SJCRH30 (cell line): ENCODE measurements at regions not wholly inside any gene's neighbourhood (a gene's known extent, or its start where the extent isn't known, plus 50 kb on each side); places are given as distances from the start of the nearest gene placed in this dataset.

Source experiments
- DNase-seq, 2 experiments: peaks; one replicate each; pipeline ENCODE4 v3.0.0-alpha.2; 2015 to 2020
- H3K27ac ChIP-seq: fragments of 250-450 bp; sonication (Bioruptor Pico); 2 replicates; pipeline ENCODE4 v1.5.1; 2020; ENCODE audit warnings: mild to moderate bottlenecking, moderate library complexity
- H3K27me3 ChIP-seq: fragments of 250-450 bp; sonication (Bioruptor Pico); 2 replicates; pipeline ENCODE4 v1.5.1; 2020; ENCODE audit warnings: mild to moderate bottlenecking, moderate library complexity
- H3K36me3 ChIP-seq: fragments of 250-450 bp; sonication (Bioruptor Pico); 2 replicates; pipeline ENCODE4 v1.5.1; 2020; ENCODE audit warnings: mild to moderate bottlenecking, moderate library complexity
- H3K4me1 ChIP-seq: fragments of 250-450 bp; sonication (Bioruptor Pico); 2 replicates; pipeline ENCODE4 v1.5.1; 2020; ENCODE audit warnings: mild to moderate bottlenecking, moderate library complexity
- H3K4me3 ChIP-seq: fragments of 250-450 bp; sonication (Bioruptor Pico); 2 replicates; pipeline ENCODE4 v1.5.1; 2020; ENCODE audit warnings: mild to moderate bottlenecking, moderate library complexity
- H3K9me3 ChIP-seq: fragments of 250-450 bp; sonication (Bioruptor Pico); replicated peaks from 2 replicates; pipeline ENCODE4 v1.5.1; 2020; ENCODE audit warnings: mild to moderate bottlenecking, moderate library complexity

DNA sequence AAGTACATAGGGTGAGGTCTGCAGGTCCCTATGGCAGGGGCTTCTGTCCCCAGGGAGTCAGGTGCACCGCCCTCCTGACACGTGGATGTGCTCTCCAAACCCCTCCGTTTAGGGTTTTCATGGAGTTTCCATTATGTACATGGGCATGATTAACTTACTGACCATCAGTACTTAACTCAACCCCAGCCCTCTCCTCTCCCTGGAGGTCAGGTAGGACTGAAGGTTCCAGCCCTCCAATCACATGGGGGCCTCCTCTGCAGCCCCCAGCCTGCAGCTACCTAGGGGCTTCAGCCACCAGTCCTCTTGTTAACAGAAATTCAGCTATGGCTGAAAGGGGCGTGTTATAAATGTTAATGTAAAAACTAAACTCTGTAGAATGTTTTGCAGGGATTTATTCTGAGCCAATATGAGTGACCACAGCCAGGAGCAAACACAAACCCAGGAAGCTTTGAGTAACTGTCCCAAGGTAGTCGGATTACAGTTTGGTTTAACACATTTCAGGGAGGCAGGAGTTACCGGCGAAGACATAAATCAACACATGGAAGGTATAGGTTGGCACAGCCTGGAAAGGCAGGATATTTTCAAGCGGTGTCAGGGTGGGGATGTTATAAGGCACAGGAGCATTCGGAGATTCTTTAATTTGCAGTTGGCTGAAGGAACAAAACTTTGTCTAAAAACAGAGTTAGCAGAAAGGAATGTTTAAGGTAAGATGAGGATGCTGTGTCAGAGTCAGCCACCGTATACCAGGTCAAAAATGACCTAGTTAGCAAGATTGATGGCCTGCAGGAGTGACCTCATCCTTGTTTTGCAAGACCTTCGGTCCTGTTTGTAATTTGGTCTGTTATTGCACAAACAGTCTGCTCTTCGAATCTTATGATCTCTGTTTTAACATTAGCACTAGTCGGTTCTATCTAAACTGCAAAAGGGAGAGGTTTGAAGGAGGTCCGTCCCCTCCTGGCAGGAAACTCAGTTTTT lies 75.2 kb downstream of the TNFAIP2 start:
- Histone ChIP-seq H3K4me3 (no peak overlapping the region), H3K36me3 (no peaks in the 10 kb centered on the region), H3K4me1 (no peaks in the 10 kb centered on the region), H3K9me3 (no peaks in the 10 kb centered on the region), H3K27ac (no peak overlapping the region), H3K27me3 (no peaks in the 10 kb centered on the region)
- no peak for DNase-seq

GRCh38 chr14:103199124-103199523 lies 75.9 kb downstream of the TNFAIP2 start:
- no peak overlapping the region for H3K27ac ChIP-seq
- no peak overlapping the region for H3K4me3 ChIP-seq
- H3K36me3 ChIP-seq = no peaks in the 10 kb centered on the region
- H3K4me1 ChIP-seq = no peaks in the 10 kb centered on the region
- no peak for DNase-seq
- H3K9me3 ChIP-seq = no peaks in the 10 kb centered on the region; the same call in 1 of the 2 replicates
- no peaks in the 10 kb centered on the region for H3K27me3 ChIP-seq

DNA sequence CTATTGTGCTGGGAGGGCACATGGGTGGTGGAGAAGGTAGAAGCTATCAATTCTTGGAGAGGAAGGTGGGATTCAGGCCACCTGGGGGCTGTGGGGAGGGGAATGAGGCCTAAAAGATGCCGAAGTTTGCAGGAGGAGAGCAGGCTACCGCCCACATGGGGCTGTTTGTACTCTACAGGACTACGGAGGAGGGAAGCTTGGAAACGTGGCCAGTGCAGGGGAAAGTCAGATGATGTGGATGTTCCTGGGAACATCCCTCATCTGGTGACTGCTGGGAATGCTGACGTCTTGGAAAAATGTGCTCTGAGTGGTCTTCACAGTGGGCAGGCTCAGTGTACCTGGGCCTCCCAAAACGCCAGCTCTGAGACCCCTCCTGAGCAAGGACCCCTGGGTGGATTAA lies 78.5 kb downstream of the TNFAIP2 start:
- no peak for DNase-seq

GRCh38 chr14:103204852-103205540 lies 81.7 kb downstream of the TNFAIP2 start:
- DNase-seq = no peak
- H3K27me3 ChIP-seq = no peaks in the 10 kb centered on the region
- no peak overlapping the region for H3K4me3 ChIP-seq
- H3K4me1 ChIP-seq = no peaks in the 10 kb centered on the region
- peaks cover 8% of the 10 kb centered on the region; the same call in 1 of the 2 replicates for H3K9me3 ChIP-seq
- no peak overlapping the region for H3K27ac ChIP-seq
- no peaks in the 10 kb centered on the region for H3K36me3 ChIP-seq

More for the DNA sequence above, 78.5 kb downstream of the TNFAIP2 start:
- peaks cover 8% of the 10 kb centered on the region; the same call in 1 of the 2 replicates for H3K9me3 ChIP-seq
- H3K36me3 ChIP-seq = no peaks in the 10 kb centered on the region
- no peaks in the 10 kb centered on the region for H3K4me1 ChIP-seq
- no peak overlapping the region for H3K27ac ChIP-seq
- no peaks in the 10 kb centered on the region for H3K27me3 ChIP-seq
- H3K4me3 ChIP-seq = no peak overlapping the region

DNA sequence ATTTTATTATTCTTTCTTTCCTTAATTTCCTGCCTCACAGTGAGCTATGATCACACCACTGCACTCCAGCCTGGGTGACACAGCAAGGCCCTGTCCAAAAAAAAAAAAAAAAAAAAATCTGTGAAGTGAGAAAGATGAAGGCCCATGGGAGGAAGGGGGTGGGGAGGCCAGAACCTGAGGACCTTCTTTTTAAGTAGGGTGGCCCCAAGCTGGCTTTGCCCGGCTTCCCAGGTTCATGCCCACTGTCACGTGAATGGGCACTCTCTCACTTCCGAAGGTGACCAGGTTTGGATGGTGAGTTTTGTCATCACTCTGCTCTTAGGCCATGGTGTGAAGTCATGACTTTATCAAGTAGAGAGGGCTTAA lies 82.3 kb downstream of the TNFAIP2 start:
- no peaks in the 10 kb centered on the region for H3K27me3 ChIP-seq
- H3K36me3 ChIP-seq = no peaks in the 10 kb centered on the region
- no peaks in the 10 kb centered on the region for H3K4me1 ChIP-seq
- DNase-seq = no peak
- H3K4me3 ChIP-seq = no peak overlapping the region
- peaks cover 8% of the 10 kb centered on the region; the same call in 1 of the 2 replicates for H3K9me3 ChIP-seq
- H3K27ac ChIP-seq = no peak overlapping the region

- Histone ChIP-seq H3K9me3 (peaks cover 8% of the 10 kb centered on the region; the same call in 1 of the 2 replicates), H3K36me3 (no peaks in the 10 kb centered on the region), H3K4me3 (no peak overlapping the region), H3K4me1 (no peaks in the 10 kb centered on the region), H3K27me3 (no peaks in the 10 kb centered on the region), H3K27ac (no peak overlapping the region)
- no peak for DNase-seq
Observed at GRCh38 chr14:103206023-103206481, 82.8 kb downstream of the TNFAIP2 start.

GRCh38 chr14:103206836-103207387 lies 83.7 kb downstream of the TNFAIP2 start:
- Histone ChIP-seq H3K27me3 (no peaks in the 10 kb centered on the region), H3K27ac (no peak overlapping the region), H3K9me3 (peaks cover 8% of the 10 kb centered on the region; the same call in 1 of the 2 replicates), H3K36me3 (no peaks in the 10 kb centered on the region), H3K4me3 (no peak overlapping the region), H3K4me1 (no peaks in the 10 kb centered on the region)
- no peak for DNase-seq

DNA sequence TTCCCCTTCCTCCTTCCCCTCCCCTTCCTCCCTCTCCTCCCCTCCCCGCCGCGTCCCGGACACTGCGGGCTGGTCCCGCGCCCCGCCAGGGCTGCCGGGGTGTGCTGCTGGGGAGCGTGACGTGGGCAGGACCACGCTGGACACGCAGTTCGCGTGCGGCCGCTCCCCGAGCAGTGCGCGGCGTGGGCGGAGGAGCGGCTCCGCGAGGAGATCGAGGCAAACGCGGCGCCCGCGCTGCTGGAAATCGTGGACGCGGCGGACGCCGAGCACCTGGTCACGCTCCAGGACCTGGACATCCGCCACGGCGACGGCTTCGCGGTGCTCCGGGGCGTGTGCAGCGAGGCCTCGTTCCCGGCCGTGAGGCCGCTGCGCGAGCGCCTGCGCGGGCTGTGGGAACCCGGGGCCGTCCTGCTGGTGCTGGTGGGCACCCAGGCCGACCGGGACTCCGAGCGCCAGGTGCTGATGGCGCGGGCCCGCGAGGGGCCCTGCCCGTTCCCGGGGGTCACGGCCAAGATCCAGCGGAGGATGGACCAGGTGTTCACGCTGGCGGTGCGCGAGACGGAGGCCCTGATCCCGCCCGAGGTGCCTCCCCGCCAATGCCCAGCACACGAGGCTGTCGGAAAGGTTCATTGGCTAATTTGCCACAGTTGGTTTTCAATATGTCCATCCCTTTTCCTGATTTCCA lies 84.3 kb downstream of the TNFAIP2 start:
- H3K27me3 ChIP-seq = no peaks in the 10 kb centered on the region
- no peak for DNase-seq
- no peak overlapping the region for H3K27ac ChIP-seq
- H3K36me3 ChIP-seq = no peaks in the 10 kb centered on the region
- no peak overlapping the region for H3K4me3 ChIP-seq
- H3K9me3 ChIP-seq = peaks cover 8% of the 10 kb centered on the region; the same call in 1 of the 2 replicates
- no peaks in the 10 kb centered on the region for H3K4me1 ChIP-seq

- Histone ChIP-seq H3K4me3 (no peak overlapping the region), H3K36me3 (no peaks in the 10 kb centered on the region), H3K4me1 (no peaks in the 10 kb centered on the region), H3K9me3 (peaks cover 8% of the 10 kb centered on the region; the same call in 1 of the 2 replicates), H3K27ac (no peak overlapping the region), H3K27me3 (no peaks in the 10 kb centered on the region)
- DNase-seq = no peak
Observed at GRCh38 chr14:103209054-103209453, 85.8 kb downstream of the TNFAIP2 start.

GRCh38 chr14:103209506-103209905 lies 86.2 kb downstream of the TNFAIP2 start:
- H3K9me3 ChIP-seq = peaks cover 5% of the 10 kb centered on the region; the same call in 1 of the 2 replicates

GRCh38 chr14:103213331-103213730 lies 90.1 kb downstream of the TNFAIP2 start:
- Histone ChIP-seq H3K4me3 (no peak overlapping the region), H3K27me3 (no peaks in the 10 kb centered on the region), H3K9me3 (0 out of 2 replicates have a peak, but pooled peaks cover 3% of the 10 kb centered on the region), H3K4me1 (no peaks in the 10 kb centered on the region), H3K36me3 (no peaks in the 10 kb centered on the region), H3K27ac (no peak overlapping the region)
- no peak for DNase-seq

More at GRCh38 chr14:103209506-103209905, 86.2 kb downstream of the TNFAIP2 start:
- H3K4me3 ChIP-seq = no peak overlapping the region
- H3K4me1 ChIP-seq = no peaks in the 10 kb centered on the region
- no peaks in the 10 kb centered on the region for H3K27me3 ChIP-seq
- no peak overlapping the region for H3K27ac ChIP-seq
- no peaks in the 10 kb centered on the region for H3K36me3 ChIP-seq
- no peak for DNase-seq

DNA sequence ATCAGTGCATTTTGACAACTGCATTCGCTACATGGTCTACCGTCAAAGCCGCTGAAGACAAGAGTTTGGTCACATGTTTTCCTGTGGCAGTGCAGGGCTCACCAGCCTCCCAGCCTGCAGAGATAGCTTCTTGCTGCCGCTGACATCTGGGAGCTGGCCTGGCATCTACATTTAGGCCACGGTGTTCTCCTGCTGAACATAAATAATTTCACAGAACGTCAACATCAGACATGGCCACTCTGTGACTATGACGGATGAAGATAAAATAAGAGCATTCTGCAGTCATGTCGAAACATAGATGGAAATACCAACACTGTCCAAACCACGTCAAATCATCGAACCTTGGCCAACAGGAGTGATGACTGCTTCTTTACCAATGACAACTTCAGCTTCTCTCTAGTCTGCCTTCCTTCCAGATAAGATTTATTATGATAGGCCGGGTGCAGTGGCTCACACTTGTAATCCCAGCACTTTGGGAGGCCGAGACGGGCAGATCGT lies 91.2 kb downstream of the TNFAIP2 start:
- H3K27ac ChIP-seq = no peak overlapping the region
- no peaks in the 10 kb centered on the region for H3K36me3 ChIP-seq
- H3K4me3 ChIP-seq = no peak overlapping the region
- 0 out of 2 replicates have a peak, but pooled peaks cover 3% of the 10 kb centered on the region for H3K9me3 ChIP-seq
- no peaks in the 10 kb centered on the region for H3K4me1 ChIP-seq
- no peak for DNase-seq
- no peaks in the 10 kb centered on the region for H3K27me3 ChIP-seq

DNA sequence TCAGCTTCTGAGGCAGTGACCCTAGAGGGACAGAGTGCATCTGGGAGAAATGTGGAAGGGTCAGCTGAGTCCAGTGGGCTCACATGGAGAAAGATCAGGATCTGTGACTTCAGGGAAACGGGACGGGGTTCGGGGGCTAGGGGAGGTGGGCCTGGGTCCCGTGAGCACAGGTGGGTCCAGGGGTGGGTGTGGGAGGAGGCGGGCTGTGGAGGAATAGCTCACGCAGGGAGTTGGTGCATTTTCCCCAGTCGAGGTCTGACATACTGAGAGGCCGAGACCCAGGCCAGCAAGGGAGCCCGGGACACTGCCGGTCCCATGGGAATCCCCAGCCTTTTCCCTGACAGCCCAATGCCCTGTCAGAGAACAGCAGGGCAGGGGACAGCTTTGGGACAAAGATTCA lies 93.1 kb downstream of the TNFAIP2 start:
- no peak for DNase-seq
- Histone ChIP-seq H3K4me3 (no peak overlapping the region), H3K4me1 (no peaks in the 10 kb centered on the region), H3K9me3 (0 out of 2 replicates have a peak, but pooled peaks cover 3% of the 10 kb centered on the region), H3K27ac (no peak overlapping the region), H3K27me3 (no peaks in the 10 kb centered on the region), H3K36me3 (no peaks in the 10 kb centered on the region)

DNA sequence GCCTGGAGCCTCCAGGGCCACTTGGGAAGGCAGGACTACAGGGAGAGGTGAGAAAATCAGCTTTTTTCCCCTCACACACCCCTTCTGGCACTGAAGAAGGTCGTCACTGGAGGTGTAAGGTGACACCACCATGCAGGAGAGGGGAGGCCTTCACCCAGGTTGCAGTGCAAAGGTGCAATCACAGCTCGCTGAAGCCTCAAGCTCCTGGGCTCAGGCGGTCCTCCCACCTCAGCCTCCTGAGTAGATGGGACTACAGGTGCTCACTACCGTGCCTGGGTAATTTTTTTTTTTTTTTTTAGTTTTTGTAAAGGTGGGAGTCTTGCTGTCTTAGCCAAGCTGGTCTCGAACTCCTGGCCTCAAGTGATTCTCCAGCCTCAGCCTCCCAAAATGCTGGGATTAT lies 93.6 kb downstream of the TNFAIP2 start:
- no peaks in the 10 kb centered on the region for H3K4me1 ChIP-seq
- H3K36me3 ChIP-seq = no peaks in the 10 kb centered on the region
- DNase-seq = no peak
- no peak overlapping the region for H3K4me3 ChIP-seq
- 0 out of 2 replicates have a peak, but pooled peaks cover 3% of the 10 kb centered on the region for H3K9me3 ChIP-seq
- no peak overlapping the region for H3K27ac ChIP-seq
- H3K27me3 ChIP-seq = no peaks in the 10 kb centered on the region
